GM12865 (cell line): ENCODE measurements at regions not wholly inside any gene's neighbourhood (a gene's known extent, or its start where the extent isn't known, plus 50 kb on each side); places are given as distances from the start of the nearest gene placed in this dataset.
"Not testable (repeated sequence)": the region's sequence is repeated elsewhere in the genome, so short reads cannot be mapped to it uniquely, and the experiment has no call there.

Experiments
- DNase-seq: peaks from one replicate; pipeline ENCODE4 v3.0.0; 2010; ENCODE audit warnings: low read depth
- H3K4me3 ChIP-seq: 2 replicates; pipeline ENCODE4 v1.5.1; 2011; ENCODE audit warnings: mild to moderate bottlenecking, low read depth, low read length, control low read depth
- CTCF ChIP-seq: IDR thresholded peaks from 2 replicates; pipeline ENCODE4 v1.5.1; 2011; ENCODE audit warnings: low read length, control low read depth, low read depth, inconsistent platforms; ENCODE audit not compliant: insufficient read depth; ENCODE audit errors: missing control alignments

- no peak for DNase-seq
- no peak overlapping the region for H3K4me3 ChIP-seq
- TF ChIP-seq CTCF: no peak
Observed at GRCh38 chr5:105874316-105874715, 1796.4 kb downstream of the EFNA5 start.

DNA sequence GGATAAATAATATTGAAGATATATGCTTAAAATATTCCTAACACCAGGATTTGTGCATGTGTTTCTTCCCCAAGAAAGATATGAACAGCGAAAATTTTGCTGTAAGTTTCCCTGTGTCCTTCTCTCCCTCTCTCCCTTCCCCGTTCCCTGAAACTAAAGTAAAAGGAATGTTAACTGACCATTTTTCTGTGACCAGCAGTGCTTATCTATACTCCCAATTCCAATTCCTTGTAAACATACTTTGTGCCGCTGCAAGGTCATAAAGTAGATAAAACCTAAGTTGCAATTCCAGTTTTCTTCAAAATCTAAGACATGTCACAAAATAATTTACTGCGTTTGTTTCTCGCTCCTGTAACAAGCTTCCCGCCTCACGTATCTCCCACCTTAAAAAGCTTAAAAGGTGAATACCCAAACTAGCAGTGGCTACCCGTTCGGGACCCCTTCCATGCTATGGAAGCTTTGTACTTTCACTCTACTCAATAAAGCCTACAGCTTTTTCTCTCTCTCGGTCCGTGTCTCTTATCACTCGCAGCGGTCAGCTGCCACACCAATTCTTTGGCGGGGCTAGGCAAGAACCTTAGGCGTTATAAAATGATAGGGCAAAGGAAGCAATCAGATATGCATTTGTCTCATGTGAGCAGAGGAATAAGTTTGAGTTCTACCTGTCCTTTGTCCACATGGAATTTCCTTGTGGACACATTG, 1798.0 kb downstream of the EFNA5 start:
- TF ChIP-seq CTCF: no peak
- no peak for DNase-seq
- no peak overlapping the region for H3K4me3 ChIP-seq

DNA sequence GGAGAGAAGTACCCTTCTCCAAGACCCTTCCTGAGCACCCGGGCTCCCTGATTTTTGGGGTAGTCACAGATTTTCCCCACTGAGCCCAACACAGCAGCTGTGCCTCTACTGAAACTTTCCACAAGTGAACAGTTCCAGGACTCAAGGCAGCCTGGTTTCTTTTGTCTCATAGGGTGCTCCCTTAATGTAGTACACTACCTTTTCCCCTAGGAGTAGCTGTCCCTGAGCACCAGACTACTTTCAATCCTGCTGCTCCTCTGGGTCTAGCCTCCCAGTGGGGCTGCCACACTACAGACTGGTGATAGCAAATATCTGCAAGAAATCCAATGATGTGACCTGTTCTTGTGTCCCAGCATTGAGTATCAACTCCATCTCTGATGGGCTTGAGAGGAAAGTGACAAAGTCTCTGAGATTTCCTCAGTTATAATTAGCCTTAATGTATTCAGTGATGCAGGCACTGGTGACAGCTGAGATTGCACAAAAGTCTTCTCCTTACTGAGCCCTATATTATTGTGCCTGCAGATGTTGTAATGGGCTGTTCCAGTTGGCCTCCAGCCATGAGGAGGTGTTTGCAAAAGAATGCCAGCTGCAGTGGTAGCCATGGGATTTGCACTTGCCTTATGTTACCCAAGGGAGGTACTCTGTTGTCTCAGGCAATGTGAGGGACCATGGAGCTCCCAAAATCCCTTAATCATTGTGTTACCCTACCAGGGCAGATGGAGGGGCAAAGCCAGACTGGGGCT, 1802.5 kb downstream of the EFNA5 start:
- H3K4me3 ChIP-seq: no peak overlapping the region
- no peak for TF ChIP-seq CTCF
- no peak for DNase-seq

- H3K4me3 ChIP-seq: no peak overlapping the region
- no peak for DNase-seq
- no peak for TF ChIP-seq CTCF
Observed at GRCh38 chr5:105865834-105866233, 1804.9 kb downstream of the EFNA5 start.

- DNase-seq, H3K4me3 ChIP-seq: not testable (repeated sequence)
Observed at GRCh38 chr5:105859350-105859749, 1811.4 kb downstream of the EFNA5 start.

DNA sequence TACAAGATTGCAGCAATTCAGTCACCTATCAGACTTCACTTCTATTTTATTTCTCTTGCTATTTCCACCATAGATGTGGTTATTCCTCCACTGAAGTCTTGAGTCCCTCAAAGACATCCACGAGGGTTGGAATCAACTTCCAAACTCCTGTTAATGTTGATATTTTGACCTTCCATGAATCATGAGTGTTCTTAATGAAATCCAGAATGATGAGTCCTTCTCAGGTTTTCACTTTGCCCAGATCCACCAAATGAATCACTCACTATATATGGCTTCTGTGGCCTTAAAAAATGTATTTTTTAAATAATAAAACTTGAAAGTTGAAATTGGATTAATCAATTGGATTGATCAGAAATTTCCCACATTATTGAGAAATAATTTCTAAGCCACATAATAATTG, 1821.0 kb downstream of the EFNA5 start:
- H3K4me3 ChIP-seq: no peak overlapping the region
- TF ChIP-seq CTCF: no peak
- no peak for DNase-seq

DNA sequence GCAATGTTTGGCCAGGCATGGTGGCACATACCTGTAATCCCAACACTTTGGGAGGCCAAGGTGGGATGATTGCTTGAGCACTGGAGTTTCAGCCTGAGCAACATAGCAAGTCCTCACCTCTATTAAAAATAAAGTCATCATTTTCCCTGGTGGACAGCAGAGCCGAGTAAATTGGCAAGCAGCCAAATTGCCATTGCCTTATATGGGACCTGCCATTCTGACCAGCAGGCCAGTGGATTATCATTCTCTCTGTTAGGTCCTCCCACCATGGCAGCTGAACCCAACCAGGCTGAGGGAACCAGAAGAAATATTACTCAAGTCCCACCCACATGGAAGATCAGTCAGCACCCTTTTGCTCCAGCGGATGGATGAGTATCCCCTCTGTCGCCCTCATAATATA, 1829.9 kb downstream of the EFNA5 start:
- DNase-seq: no peak
- H3K4me3 ChIP-seq: no peak overlapping the region
- no peak for TF ChIP-seq CTCF
